Endothelial cell of umbilical vein (primary cell): ENCODE measurements at regions not wholly inside any gene's neighbourhood (a gene's known extent, or its start where the extent isn't known, plus 50 kb on each side); places are given as distances from the start of the nearest gene placed in this dataset.

Experiments used
- BruUV-seq: library from RNA; stranded (reverse); fragments of 400-500 nt; replicated peaks from 2 replicates; lab custom pipeline; 2021; lab: Mats Ljungman, UMichigan
- CTCF ChIA-PET: fragments of 300-600, 350-600 bp; sonication (Branson Sonifier 250); formaldehyde crosslinking; loops from one replicate; lab custom pipeline; 2021; ENCODE audit warnings: antibody characterized with exemption, inconsistent platforms; lab: Charles Lee
- POLR2A ChIA-PET: fragments of 300-600, 350-600 bp; sonication (Branson Sonifier 250); formaldehyde crosslinking; loops from one replicate; lab custom pipeline; 2021; ENCODE audit warnings: antibody characterized with exemption, inconsistent platforms; lab: Charles Lee
- DNase-seq: peaks from one replicate; pipeline ENCODE4 v3.0.0-alpha.2; 2011; ENCODE audit warnings: low read depth, low spot score
- FAIRE-seq: peaks from 2 replicates; lab custom pipeline; 2011; peaks lifted over from hg19 to GRCh38; lab: Jason Lieb, UNC
- H2AFZ ChIP-seq: 2 replicates; pipeline ENCODE4 v1.6.0; 2012; ENCODE audit warnings: low read depth, low read length, control low read depth, inconsistent platforms
- H3K27ac ChIP-seq: 2 replicates; pipeline ENCODE4 v1.5.1; 2011; ENCODE audit warnings: low read depth, mild to moderate bottlenecking, control low read depth, low read length, moderate library complexity; ENCODE audit not compliant: insufficient read depth
- H3K27me3 ChIP-seq, 2 experiments: 2 replicates each; pipeline versions ENCODE4 v1.6.0 to v1.6.1; 2011; ENCODE audit warnings: low read length in 2 of 2, mixed read lengths in 1 of 2; ENCODE audit not compliant: control insufficient read depth in 2 of 2, insufficient read depth in 2 of 2
- H3K36me3 ChIP-seq, 2 experiments: 2 replicates in 1 of 2; 3 replicates in 1 of 2; pipeline ENCODE4 v1.5.1; 2011; ENCODE audit warnings: low read length in 2 of 2, mild to moderate bottlenecking in 1 of 2, moderate library complexity in 1 of 2; ENCODE audit not compliant: control insufficient read depth in 2 of 2, insufficient read depth in 2 of 2; ENCODE audit errors: extremely low read depth in 1 of 2
- H3K4me1 ChIP-seq: 3 replicates; pipeline ENCODE4 v1.5.1; 2011; ENCODE audit warnings: mild to moderate bottlenecking, low read length; ENCODE audit not compliant: control insufficient read depth, insufficient read depth; ENCODE audit errors: extremely low read depth
- H3K4me2 ChIP-seq: 2 replicates; pipeline ENCODE4 v1.6.1; 2011; ENCODE audit warnings: low read length, control low read depth, mixed read lengths; ENCODE audit not compliant: insufficient read depth
- H3K4me3 ChIP-seq, 3 experiments: fragments of 200-600 bp in 1 of 3; sonication (generic), shearing (Covaris generic) in 1 of 3; replicated peaks in 1 of 3; 2 replicates each; pipeline ENCODE4 v1.5.1; 2011 to 2016; ENCODE audit warnings: control low read depth in 3 of 3, low read length in 3 of 3, mild to moderate bottlenecking in 2 of 3, inconsistent platforms in 1 of 3, low read depth in 1 of 3, moderate library complexity in 1 of 3; ENCODE audit not compliant: insufficient read depth in 1 of 3
- H3K79me2 ChIP-seq: 2 replicates; pipeline ENCODE4 v1.6.0; 2012; ENCODE audit warnings: low read length, inconsistent platforms; ENCODE audit not compliant: control insufficient read depth, insufficient read depth
- H3K9ac ChIP-seq: replicated peaks from 2 replicates; pipeline ENCODE3; 2011; ENCODE audit warnings: low read length, control low read depth; ENCODE audit not compliant: insufficient read depth; ENCODE audit errors: extremely low read depth
- H3K9me1 ChIP-seq: replicated peaks from 3 replicates; pipeline ENCODE4 v1.6.0; 2011; ENCODE audit warnings: mild to moderate bottlenecking, low read length; ENCODE audit not compliant: control insufficient read depth, insufficient read depth; ENCODE audit errors: extremely low read depth
- H3K9me3 ChIP-seq: replicated peaks from 2 replicates; pipeline ENCODE4 v1.5.1; 2012; ENCODE audit warnings: low read length, inconsistent platforms; ENCODE audit not compliant: control insufficient read depth, insufficient read depth
- H4K20me1 ChIP-seq: replicated peaks from 2 replicates; pipeline ENCODE3; 2011; ENCODE audit warnings: mild to moderate bottlenecking, low read length; ENCODE audit not compliant: control insufficient read depth, insufficient read depth; ENCODE audit errors: extremely low read depth
- CTCF ChIP-seq, 2 donors: IDR thresholded peaks; 1 replicate in 1 of 2; 2 replicates in 1 of 2; pipeline ENCODE4 v1.5.1; 2011; ENCODE audit warnings: low read length in 2 of 2, mild to moderate bottlenecking in 2 of 2, moderate library complexity in 2 of 2, control low read depth in 1 of 2, inconsistent platforms in 1 of 2, low read depth in 1 of 2; ENCODE audit not compliant: insufficient read depth in 1 of 2; ENCODE audit errors: extremely low read depth in 1 of 2
- EZH2 ChIP-seq: IDR thresholded peaks from 2 replicates; pipeline ENCODE4 v1.6.1; 2012; ENCODE audit warnings: borderline replicate concordance, low read depth, mild to moderate bottlenecking, moderate library complexity, low read length, inconsistent platforms; ENCODE audit not compliant: severe bottlenecking
- GATA2 ChIP-seq: IDR thresholded peaks from 2 replicates; pipeline ENCODE4 v1.7.0; 2011; ENCODE audit warnings: low read depth, mild to moderate bottlenecking, moderate library complexity, mixed read lengths, low read length; ENCODE audit not compliant: insufficient read length, insufficient read depth
- JUN ChIP-seq: IDR thresholded peaks from 2 replicates; pipeline ENCODE4 v1.6.1; 2011; ENCODE audit warnings: borderline replicate concordance, low read depth; ENCODE audit not compliant: insufficient read length, insufficient read depth
- MAX ChIP-seq: IDR thresholded peaks from 2 replicates; pipeline ENCODE4 v1.6.1; 2011; ENCODE audit not compliant: insufficient read depth, insufficient read length
- MYC ChIP-seq: IDR thresholded peaks from one replicate; pipeline ENCODE4 v1.6.1; 2011; ENCODE audit warnings: mild to moderate bottlenecking, low read depth, low read length
- POLR2A ChIP-seq: IDR thresholded peaks from 2 replicates; pipeline ENCODE4 v1.6.1; 2012; ENCODE audit warnings: low read depth, mild to moderate bottlenecking, control low read depth, low read length
- POLR2AphosphoS5 ChIP-seq: IDR thresholded peaks from 2 replicates; pipeline ENCODE4 v1.6.1; 2012; ENCODE audit warnings: low read depth, mild to moderate bottlenecking, control low read depth, low read length, moderate library complexity; ENCODE audit not compliant: insufficient read depth
- dilution Hi-C: fragments of 300-500 bp; cut with MboI; formaldehyde crosslinking; loops from one replicate; pipeline ENCODE4 v1.15.0; 2019; ENCODE audit warnings: low sequenced_read_pairs; ENCODE audit not compliant: extremely low pct_ligation_motif_present
- intact Hi-C: fragments of 100-400 bp; cut with micrococcal nuclease; formaldehyde crosslinking; loops from one replicate; pipeline ENCODE4 v1.10.0; 2022

GRCh38 chr12:58087423-58088127, 146.2 kb downstream of the ATP23 start:
- BruUV-seq = no TSS peak
- H3K36me3 ChIP-seq = no peaks in the 10 kb centered on the region
- POLR2A ChIA-PET = no interaction called here
- intact Hi-C loops (no loop called here), dilution Hi-C loops (no loop called here)
- TF ChIP-seq POLR2AphosphoS5 (no peak), CTCF (IDR thresholded peaks at IDR 0.05; ENCODE audit: extremely low read depth in 1 of 2, insufficient read depth in 1 of 2, low read depth in 1 of 2, low read length in 2 of 2) (no peak), EZH2 (no peak), MAX (no peak), POLR2A (no peak), MYC (no peak), GATA2 (no peak), JUN (no peak)
- no peak overlapping the region for H3K27ac ChIP-seq
- H2AFZ ChIP-seq = no peak overlapping the region
- peaks cover 2% of the 10 kb centered on the region for H3K9me1 ChIP-seq
- no peaks in the 10 kb centered on the region for H3K4me1 ChIP-seq
- H3K27me3 ChIP-seq = no peaks in the 10 kb centered on the region
- H4K20me1 ChIP-seq = no peaks in the 10 kb centered on the region
- FAIRE-seq (no peak), DNase-seq (no peak)
- CTCF ChIA-PET = no interaction called here
- H3K4me2 ChIP-seq = no peak overlapping the region
- no peaks in the 10 kb centered on the region for H3K9me3 ChIP-seq
- no peak overlapping the region for H3K9ac ChIP-seq
- no peak overlapping the region for H3K4me3 ChIP-seq
- no peaks in the 10 kb centered on the region for H3K79me2 ChIP-seq
